ENCODE measurements at regions not wholly inside any gene's neighbourhood (a gene's known extent, or its start where the extent isn't known, plus 50 kb on each side); places are given as distances from the start of the nearest gene placed in this dataset.
"Not testable (repeated sequence)": the region's sequence is repeated elsewhere in the genome, so short reads cannot be mapped to it uniquely, and the experiment has no call there.

DNA sequence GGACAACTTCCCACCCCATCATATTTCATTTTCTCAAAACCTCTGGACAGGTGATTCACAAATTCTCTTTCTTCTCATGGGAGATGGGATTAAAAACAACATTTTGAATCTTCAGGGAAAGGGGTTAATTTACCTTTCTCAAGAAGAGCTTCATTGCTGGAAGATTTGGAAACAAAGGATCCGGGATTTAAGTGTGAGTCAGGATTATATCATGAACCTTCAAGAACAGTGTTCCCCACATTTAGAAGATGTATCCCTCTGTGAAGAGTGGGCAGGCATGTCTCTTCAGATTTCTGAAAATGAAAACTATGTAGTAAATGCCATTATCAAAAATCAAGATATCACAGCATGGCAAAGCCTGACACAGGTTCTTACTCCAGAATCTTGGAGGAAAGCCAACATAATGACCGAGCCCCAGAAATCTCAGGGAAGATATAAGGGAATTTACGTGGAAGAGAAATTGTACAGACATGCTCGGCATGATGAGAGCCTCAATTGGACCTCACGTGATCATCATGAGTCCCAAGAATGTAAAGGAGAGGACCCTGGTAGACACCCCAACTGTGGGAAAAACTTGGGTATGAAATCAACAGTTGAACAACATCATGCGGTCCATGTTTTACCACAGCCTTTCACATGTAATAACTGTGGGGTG lies 99.5 kb upstream of the GPR39 start:
- DNase-seq; H3K36me3 Mint-ChIP-seq; H3K4me1 Mint-ChIP-seq; CTCF ChIA-PET; ATAC-seq; H3K27ac Mint-ChIP-seq; H3K27me3 Mint-ChIP-seq; H3K9me3 Mint-ChIP-seq (ENCODE audit: low read depth); H3K4me3 Mint-ChIP-seq: not testable (repeated sequence)

DNA sequence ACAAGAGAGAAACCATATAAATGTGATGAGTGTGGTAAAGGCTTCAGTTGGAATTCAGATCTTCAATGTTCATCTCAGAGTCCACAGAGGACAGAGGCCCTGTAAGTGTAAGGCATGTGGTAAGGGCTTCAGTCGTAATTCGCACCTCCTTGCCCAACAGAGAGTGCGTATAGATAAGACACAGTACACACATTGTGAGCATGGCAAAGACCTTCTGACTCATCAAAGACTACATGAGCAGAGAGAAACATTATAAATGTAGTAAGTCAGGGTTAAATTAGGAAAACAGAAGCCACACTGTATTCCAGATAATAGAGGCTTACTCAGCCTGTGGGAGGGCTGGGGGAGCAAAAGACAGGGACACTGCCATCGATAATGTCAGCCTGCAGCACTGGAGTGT lies 98.1 kb upstream of the GPR39 start:
- H3K36me3 Mint-ChIP-seq; H3K27ac Mint-ChIP-seq; CTCF ChIA-PET; ATAC-seq; H3K4me3 Mint-ChIP-seq; DNase-seq; H3K4me1 Mint-ChIP-seq; H3K9me3 Mint-ChIP-seq (ENCODE audit: low read depth); H3K27me3 Mint-ChIP-seq: not testable (repeated sequence)

DNA sequence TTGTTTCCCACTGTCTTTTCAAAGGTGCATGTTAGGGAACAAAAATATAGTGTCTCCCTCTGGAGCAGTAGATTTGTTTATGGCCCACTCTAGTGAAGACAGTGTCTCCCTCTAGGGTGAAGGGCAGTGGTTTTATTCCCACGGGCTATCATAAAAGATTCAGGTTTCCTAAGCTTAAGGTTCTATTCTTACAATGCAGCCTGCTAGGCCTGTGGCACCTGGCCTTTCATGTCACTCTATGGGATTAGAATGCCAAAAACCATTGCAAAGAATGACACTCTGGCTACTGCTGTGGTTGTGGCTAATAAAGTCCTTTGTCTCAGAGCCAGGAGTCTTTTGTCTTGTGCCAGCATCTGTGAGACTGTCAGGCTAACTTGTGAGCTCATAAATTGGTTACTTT lies 92.6 kb upstream of the GPR39 start:
- H3K4me1 Mint-ChIP-seq; H3K27ac Mint-ChIP-seq; H3K36me3 Mint-ChIP-seq; H3K4me3 Mint-ChIP-seq; DNase-seq; H3K9me3 Mint-ChIP-seq (ENCODE audit: low read depth); CTCF ChIA-PET; H3K27me3 Mint-ChIP-seq; ATAC-seq: not testable (repeated sequence)

DNA sequence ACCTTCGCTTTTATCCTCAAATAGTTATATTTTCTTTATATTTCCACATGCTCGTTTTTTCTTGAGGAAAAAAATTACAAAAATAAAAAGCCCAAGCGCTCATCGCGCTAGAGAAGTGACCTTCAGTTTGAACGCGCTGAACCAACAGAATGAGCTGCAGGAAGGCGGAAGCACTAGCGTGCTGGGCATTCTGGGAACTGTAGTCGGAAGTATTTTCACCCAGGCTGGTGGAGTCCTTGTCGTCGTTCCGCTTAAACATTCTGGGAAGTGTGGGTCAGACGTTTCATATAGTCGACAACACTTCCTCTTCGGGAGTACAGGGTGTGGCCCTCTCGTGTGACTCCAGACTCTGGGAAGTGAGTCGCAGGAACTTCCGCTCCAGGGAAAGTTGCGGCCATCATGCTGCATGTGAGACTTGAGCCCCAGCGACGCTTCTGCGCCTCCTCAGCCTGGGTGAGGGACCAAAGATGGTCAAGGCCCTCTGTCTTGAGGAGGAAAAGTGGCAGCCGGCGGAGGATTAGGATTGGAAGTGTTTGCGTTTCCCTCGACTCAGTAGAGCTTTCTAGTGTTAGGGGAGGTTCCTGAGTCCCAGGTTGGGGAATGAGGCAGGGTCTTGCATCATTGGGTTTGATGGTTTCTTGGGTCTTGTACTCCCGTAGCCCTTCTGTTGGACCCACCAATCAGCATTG lies 84.1 kb upstream of the GPR39 start:
- H3K36me3 Mint-ChIP-seq, H3K4me3 Mint-ChIP-seq: not testable (repeated sequence)

DNA sequence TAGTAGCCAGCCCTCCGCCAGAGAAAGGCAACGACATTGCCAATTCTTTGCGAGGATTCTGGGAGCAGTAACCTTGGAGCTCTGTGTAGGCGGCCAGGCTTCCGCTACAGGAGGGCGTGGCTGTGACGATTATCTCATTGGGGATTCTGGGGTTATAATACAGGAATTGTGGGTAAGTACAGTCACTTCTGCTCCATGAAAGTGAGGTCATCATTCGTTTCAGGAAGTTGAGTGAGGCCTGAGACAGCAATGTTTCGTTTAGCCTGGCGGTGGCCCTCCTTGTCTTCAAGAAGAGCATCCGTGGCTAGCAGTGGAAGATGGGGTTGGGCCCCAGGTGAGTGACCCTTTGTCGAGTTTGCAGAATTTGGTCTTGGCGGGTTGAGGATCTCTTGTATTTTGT lies 79.5 kb upstream of the GPR39 start:
- H3K4me1 Mint-ChIP-seq; ATAC-seq; CTCF ChIA-PET; DNase-seq; H3K4me3 Mint-ChIP-seq; H3K27me3 Mint-ChIP-seq; H3K27ac Mint-ChIP-seq; H3K9me3 Mint-ChIP-seq (ENCODE audit: low read depth); H3K36me3 Mint-ChIP-seq: not testable (repeated sequence)

More for the DNA sequence above, 84.1 kb upstream of the GPR39 start:
- H3K9me3 Mint-ChIP-seq (ENCODE audit: low read depth); H3K4me1 Mint-ChIP-seq; ATAC-seq; DNase-seq; H3K27me3 Mint-ChIP-seq; H3K27ac Mint-ChIP-seq; CTCF ChIA-PET: not testable (repeated sequence)

DNA sequence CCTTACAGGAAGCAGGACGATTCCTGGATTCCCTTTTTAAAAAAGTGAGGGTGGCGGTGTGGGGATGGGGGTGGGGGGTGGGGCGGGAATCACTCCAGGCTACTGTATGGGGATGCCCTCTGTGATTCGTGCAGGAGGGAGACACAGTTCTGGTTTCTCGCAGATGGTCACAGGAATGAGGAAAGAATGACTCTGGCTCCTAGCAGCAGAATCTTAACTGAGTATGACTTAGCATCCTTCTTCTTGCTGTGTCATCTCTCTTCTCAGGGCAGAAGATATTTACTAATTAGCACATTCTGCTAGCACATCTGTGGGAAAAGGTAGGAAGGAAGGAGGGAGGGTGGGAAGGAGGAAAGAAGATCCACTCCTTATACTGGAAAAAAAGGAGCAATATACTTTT lies 78.8 kb upstream of the GPR39 start:
- H3K27ac Mint-ChIP-seq; H3K4me1 Mint-ChIP-seq; DNase-seq; H3K27me3 Mint-ChIP-seq; H3K4me3 Mint-ChIP-seq; ATAC-seq; CTCF ChIA-PET; H3K36me3 Mint-ChIP-seq; H3K9me3 Mint-ChIP-seq (ENCODE audit: low read depth): not testable (repeated sequence)

DNA sequence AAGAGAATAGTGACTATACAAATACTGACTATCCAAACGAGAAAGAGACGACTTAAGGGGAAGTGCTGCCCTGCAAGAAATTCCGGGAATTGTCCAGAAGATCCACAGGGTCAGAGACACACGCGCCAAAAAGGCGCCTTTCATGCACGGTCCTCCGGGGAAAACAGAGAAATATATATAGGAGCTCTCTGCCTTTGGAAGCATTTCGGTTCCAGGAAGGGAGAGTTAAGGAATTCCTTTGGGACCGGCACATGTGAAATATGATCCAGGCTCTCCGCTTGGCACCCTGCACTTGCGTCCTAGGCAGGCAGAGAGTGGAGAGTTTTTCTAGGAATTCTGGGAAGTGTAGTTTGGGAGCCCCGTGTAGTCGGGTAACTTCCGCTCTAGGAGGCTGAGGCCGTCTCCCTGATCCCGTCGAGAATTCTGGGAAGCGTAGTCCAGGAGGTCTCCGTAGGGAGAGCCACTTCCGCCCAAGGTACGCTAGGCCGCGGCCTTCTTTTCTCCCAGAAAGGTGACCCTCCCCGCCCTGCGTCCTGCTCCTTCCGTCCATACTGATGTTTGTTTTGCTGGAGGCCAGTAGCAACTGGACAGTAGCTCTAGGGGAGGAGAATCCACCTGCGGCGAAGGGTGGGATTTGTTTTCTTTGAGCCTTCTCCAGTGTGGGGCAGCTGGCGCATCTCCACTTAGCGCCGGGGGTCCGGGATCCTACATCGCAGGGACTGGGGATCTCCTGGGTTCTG lies 69.4 kb upstream of the GPR39 start:
- H3K9me3 Mint-ChIP-seq (ENCODE audit: low read depth); CTCF ChIA-PET; DNase-seq; ATAC-seq; H3K4me1 Mint-ChIP-seq; H3K27ac Mint-ChIP-seq; H3K36me3 Mint-ChIP-seq; H3K4me3 Mint-ChIP-seq; H3K27me3 Mint-ChIP-seq: not testable (repeated sequence)

DNA sequence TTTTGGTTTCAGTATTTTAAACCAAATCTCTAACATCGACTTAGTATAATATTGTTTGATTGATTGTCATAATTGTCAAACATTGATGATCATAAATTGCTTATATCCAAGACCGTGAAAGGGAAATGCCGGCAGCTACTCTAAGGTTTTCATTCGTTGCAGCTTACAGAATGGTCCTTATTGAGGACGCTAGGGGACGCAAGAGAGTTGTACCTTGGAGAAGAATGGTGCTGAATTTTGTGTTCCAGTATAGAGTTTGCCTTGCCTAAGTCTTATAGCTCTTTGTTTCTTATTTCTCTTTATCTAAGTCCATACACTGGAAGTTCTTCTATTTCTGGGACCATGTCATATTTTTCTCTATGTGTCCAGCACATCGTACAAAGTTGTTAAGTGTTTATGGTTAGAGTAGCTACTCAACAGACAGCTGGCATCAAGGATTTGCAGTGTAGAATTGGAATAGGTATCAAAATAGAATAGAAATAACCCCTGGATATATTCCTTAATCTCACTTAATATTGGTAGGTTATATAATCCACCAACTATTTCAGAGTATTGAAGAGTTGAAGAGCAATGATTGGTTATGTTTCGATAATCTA lies 67.4 kb upstream of the GPR39 start:
- H3K9me3 Mint-ChIP-seq (ENCODE audit: low read depth); CTCF ChIA-PET; H3K4me3 Mint-ChIP-seq; ATAC-seq; DNase-seq; H3K36me3 Mint-ChIP-seq; H3K4me1 Mint-ChIP-seq; H3K27ac Mint-ChIP-seq: not testable (repeated sequence)
- peaks cover 12% of the 10 kb centered on the region for H3K27me3 Mint-ChIP-seq

DNA sequence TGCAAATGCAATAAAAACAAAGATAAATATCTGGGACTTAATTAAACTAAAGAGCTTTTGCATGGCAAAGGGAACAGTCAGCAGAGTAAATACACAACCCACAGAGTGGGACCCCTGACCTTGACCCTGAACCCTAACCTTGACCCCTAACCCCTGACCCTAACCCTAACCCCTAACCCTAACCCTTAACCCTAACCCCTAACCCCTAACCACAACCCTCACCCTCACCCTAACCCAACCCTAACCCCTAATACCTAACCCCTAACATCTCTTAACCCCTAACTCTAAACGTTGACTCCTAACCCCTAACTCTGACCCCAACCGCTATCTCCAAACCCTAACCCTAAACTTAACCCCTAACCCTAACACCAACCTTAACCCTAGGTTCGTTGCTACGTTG lies 64.9 kb upstream of the GPR39 start:
- peaks cover 12% of the 10 kb centered on the region for H3K27me3 Mint-ChIP-seq
- DNase-seq; H3K27ac Mint-ChIP-seq; H3K4me1 Mint-ChIP-seq; H3K4me3 Mint-ChIP-seq; ATAC-seq; CTCF ChIA-PET; H3K36me3 Mint-ChIP-seq; H3K9me3 Mint-ChIP-seq (ENCODE audit: low read depth): not testable (repeated sequence)

DNA sequence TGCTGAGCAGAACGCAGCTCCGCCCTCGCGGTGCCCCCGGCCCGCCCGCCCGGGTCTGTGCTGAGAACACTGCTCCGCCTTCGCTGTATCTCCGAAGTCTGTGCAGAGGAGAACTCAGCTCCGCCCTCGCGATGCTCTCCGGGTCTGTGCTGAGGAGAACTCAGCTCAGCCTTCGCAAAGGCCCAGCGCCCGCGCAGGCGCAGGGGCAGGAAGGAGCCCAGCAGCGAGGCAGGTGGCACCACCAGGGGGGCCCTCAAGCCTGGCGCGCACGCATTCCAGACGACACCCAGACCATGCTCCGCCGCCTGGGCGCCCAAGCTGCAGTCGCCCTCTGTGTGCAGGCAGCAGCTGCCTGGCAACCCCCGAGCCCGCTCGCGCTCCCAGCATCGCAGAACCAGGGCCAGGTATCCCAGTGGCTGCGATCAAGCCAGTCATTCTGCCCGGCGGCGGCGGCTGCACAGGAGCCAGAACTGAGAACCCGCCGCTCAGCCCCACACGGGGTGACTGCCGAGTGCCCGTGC lies 64.1 kb upstream of the GPR39 start:
- peaks cover 12% of the 10 kb centered on the region for H3K27me3 Mint-ChIP-seq
- H3K4me1 Mint-ChIP-seq; CTCF ChIA-PET; DNase-seq; ATAC-seq; H3K36me3 Mint-ChIP-seq; H3K9me3 Mint-ChIP-seq (ENCODE audit: low read depth); H3K27ac Mint-ChIP-seq; H3K4me3 Mint-ChIP-seq: not testable (repeated sequence)

DNA sequence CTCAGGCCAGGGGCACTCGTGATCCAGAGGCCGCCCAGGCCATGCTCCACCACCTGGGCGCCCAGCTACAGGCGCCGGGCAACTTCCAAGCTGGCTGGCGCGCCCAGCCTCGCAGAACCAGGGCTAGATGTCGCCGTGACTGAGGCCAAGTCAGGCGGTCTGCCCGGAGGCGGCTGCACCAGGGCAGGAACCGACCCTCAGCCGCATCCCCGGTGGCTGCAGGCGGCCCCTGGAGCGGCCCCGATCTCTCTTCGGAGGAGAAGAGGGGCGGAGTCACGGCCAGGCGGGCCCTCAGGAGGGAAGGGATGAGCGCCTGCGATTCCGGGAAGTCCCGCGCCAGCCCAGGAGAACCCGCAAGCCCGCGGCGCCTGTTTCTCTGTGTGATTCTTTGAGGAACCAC lies 63.2 kb upstream of the GPR39 start:
- H3K27ac Mint-ChIP-seq; ATAC-seq; H3K4me3 Mint-ChIP-seq; CTCF ChIA-PET; H3K4me1 Mint-ChIP-seq; H3K36me3 Mint-ChIP-seq; H3K9me3 Mint-ChIP-seq (ENCODE audit: low read depth); DNase-seq: not testable (repeated sequence)
- peaks cover 12% of the 10 kb centered on the region for H3K27me3 Mint-ChIP-seq

DNA sequence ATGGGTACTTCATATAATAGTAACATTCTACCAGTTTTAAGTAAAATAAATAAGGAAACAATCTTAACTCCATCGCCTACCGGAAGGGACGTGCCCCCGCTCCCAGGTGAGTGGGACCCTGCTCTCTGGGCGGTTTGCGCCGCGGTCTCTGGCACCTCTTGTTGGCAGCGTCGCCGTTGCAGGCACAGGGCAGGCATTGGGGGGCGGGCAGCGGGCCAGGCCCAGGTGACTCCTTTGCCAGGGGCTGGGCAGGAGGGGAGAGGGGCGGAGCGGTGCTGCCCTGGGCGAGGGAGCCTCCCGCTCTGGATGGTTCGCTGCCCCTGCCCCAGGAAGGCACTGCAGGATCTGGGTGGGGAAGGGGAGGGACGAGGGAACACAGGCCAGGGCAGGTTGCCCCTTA lies 55.6 kb upstream of the GPR39 start:
- H3K27ac Mint-ChIP-seq; H3K9me3 Mint-ChIP-seq (ENCODE audit: low read depth): not testable (repeated sequence)

DNA sequence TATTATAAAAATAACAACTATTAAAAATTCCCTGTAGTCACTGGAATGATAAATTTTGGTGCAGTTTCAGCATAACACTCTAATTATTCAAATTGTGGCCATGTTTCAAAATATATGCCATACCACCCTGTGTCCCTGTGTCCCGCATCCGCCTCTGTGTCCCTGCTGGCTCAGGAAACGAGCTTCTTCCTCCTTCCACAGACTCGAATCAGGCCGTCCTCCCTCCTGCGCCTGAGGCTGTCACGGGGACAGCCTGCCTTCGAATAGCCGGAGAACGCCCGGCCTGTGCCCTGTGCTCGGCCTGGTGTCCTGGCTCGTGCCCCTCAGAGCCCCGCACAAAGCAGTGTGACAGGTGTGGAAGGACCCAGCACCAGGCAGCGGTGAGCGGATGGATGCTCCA lies 55.1 kb upstream of the GPR39 start:
- H3K27ac Mint-ChIP-seq; H3K27me3 Mint-ChIP-seq; CTCF ChIA-PET; H3K9me3 Mint-ChIP-seq (ENCODE audit: low read depth); H3K36me3 Mint-ChIP-seq; DNase-seq; H3K4me3 Mint-ChIP-seq; ATAC-seq; H3K4me1 Mint-ChIP-seq: not testable (repeated sequence)

More for the DNA sequence above, 55.6 kb upstream of the GPR39 start:
- H3K36me3 Mint-ChIP-seq, H3K4me1 Mint-ChIP-seq, H3K27me3 Mint-ChIP-seq, CTCF ChIA-PET, H3K4me3 Mint-ChIP-seq, ATAC-seq, DNase-seq: not testable (repeated sequence)

DNA sequence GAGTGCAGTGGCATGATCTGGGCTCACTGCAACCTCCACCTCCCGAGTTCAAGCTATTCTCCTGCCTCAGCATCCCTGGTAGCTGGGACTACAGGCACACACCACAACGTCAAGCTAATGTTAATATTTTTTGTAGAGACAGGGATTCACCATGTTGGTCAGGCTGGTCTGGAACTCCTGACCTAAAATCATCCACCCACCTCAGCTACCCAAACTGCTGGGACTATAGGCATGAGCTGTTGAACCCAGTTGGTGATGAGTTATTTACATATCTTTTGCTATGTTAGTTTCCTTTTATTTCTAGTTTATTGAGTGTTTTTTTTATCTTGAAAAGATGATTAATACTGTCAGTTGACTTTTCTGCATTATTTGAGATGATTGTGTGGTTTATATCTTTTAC lies 53.3 kb upstream of the GPR39 start:
- H3K4me3 Mint-ChIP-seq; CTCF ChIA-PET; H3K27me3 Mint-ChIP-seq; H3K9me3 Mint-ChIP-seq (ENCODE audit: low read depth); H3K36me3 Mint-ChIP-seq; ATAC-seq; H3K27ac Mint-ChIP-seq; DNase-seq; H3K4me1 Mint-ChIP-seq: not testable (repeated sequence)
